Activated naive CD4-positive, alpha-beta T cell treated with anti-CD3 and anti-CD28 coated beads, Interleukin-2, amount 50 U/mL, for 24 hours (primary cell): ENCODE measurements at regions not wholly inside any gene's neighbourhood (a gene's known extent, or its start where the extent isn't known, plus 50 kb on each side); places are given as distances from the start of the nearest gene placed in this dataset.
"Not testable (repeated sequence)": the region's sequence is repeated elsewhere in the genome, so short reads cannot be mapped to it uniquely, and the experiment has no call there.

Source experiments
- H3K27ac Mint-ChIP-seq: one replicate; pipeline ENCODE4 v1.8.0; 2021; ENCODE audit warnings: mild to moderate bottlenecking, mixed read lengths
- H3K27me3 Mint-ChIP-seq: one replicate; pipeline ENCODE4 v1.8.0; 2021; ENCODE audit warnings: mixed read lengths
- H3K36me3 Mint-ChIP-seq: one replicate; pipeline ENCODE4 v1.8.0; 2021; ENCODE audit warnings: mixed read lengths
- H3K4me1 Mint-ChIP-seq: one replicate; pipeline ENCODE4 v1.8.0; 2021; ENCODE audit warnings: mixed read lengths
- H3K4me3 Mint-ChIP-seq: one replicate; pipeline ENCODE4 v1.8.0; 2021; ENCODE audit warnings: mild to moderate bottlenecking, mixed read lengths
- H3K9me3 Mint-ChIP-seq: one replicate; pipeline ENCODE4 v1.8.0; 2021; ENCODE audit warnings: mixed read lengths

GRCh38 chr10:94133239-94133638 is 139.5 kb downstream of the PLCE1 start:
- H3K36me3 Mint-ChIP-seq = no peaks in the 10 kb centered on the region
- peaks cover 2% of the 10 kb centered on the region for H3K27me3 Mint-ChIP-seq
- no peaks in the 10 kb centered on the region for H3K4me1 Mint-ChIP-seq
- H3K9me3 Mint-ChIP-seq = no peaks in the 10 kb centered on the region
- no peak overlapping the region for H3K27ac Mint-ChIP-seq
- no peak overlapping the region for H3K4me3 Mint-ChIP-seq

GRCh38 chr10:94137747-94138146 is 144.0 kb downstream of the PLCE1 start:
- no peaks in the 10 kb centered on the region for H3K9me3 Mint-ChIP-seq
- peaks cover 2% of the 10 kb centered on the region for H3K27me3 Mint-ChIP-seq
- no peak overlapping the region for H3K27ac Mint-ChIP-seq
- H3K36me3 Mint-ChIP-seq = no peaks in the 10 kb centered on the region
- H3K4me3 Mint-ChIP-seq = no peak overlapping the region
- no peaks in the 10 kb centered on the region for H3K4me1 Mint-ChIP-seq

DNA sequence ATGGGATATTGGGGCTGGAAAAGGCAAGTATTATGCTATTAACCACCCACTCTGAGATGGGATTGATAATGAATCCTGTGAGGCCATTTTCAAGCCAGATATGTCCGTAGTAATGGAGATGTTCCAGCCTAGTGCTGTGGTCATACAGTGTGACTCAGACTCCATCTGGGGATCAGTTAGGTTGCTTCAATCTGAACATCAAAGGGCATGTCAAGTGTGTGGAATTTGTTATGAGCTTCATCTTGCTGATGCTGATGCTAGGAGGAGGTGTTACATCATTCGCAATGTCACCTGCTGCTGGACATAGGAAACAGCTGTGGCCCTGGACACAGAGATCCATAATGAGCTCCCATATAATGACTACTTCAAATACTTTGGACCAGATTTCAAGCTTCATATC is 144.7 kb downstream of the PLCE1 start:
- Mint-ChIP-seq H3K27ac (no peak overlapping the region), H3K4me1 (no peaks in the 10 kb centered on the region), H3K9me3 (no peaks in the 10 kb centered on the region), H3K36me3 (no peaks in the 10 kb centered on the region), H3K27me3 (peaks cover 2% of the 10 kb centered on the region), H3K4me3 (no peak overlapping the region)

DNA sequence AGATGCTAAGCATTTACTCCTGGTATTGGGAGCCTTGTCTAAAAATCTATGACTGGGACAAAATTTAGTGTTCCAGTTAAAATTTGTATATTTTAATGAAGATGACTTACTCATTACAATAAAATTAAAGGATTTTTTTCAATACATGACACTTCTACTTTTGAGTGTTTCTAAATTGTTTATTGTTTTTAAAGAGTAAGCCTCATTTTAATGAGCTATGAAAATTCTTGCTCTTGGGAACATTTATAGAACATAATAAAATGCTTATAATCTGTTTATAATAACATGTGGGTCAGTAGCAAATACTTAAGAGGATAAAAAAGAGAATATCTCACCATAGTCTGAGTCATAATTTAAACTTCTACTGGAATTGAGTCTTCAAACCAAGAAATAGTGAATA is 149.5 kb downstream of the PLCE1 start:
- Mint-ChIP-seq H3K4me1 (no peaks in the 10 kb centered on the region), H3K9me3 (no peaks in the 10 kb centered on the region), H3K4me3 (no peak overlapping the region), H3K36me3 (no peaks in the 10 kb centered on the region), H3K27me3 (peaks cover 3% of the 10 kb centered on the region), H3K27ac (no peak overlapping the region)

DNA sequence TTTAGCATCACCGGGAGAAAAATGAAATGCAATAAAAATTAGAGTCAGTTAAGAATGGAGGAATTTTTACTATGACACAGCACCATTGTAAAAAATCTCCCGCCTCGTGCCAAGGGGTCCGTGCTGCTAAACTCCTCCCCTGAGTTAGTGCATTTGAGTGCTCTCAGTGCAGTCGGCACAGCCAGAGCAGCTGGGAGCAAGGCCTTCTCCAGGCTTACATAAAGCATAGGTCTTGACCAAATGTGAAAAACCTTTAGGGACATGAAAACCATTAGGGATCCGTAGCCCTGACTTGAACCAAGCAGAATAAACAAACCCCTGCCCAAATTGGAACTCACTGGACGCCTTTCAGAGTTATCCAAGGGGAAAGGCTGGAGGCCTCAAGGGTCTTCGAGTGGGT is 152.6 kb downstream of the PLCE1 start:
- no peaks in the 10 kb centered on the region for H3K9me3 Mint-ChIP-seq
- H3K27ac Mint-ChIP-seq = no peak overlapping the region
- peaks cover 4% of the 10 kb centered on the region for H3K27me3 Mint-ChIP-seq
- no peaks in the 10 kb centered on the region for H3K4me1 Mint-ChIP-seq
- no peaks in the 10 kb centered on the region for H3K36me3 Mint-ChIP-seq
- no peak overlapping the region for H3K4me3 Mint-ChIP-seq

- Mint-ChIP-seq H3K27ac (no peak overlapping the region), H3K36me3 (no peaks in the 10 kb centered on the region), H3K27me3 (peaks cover 6% of the 10 kb centered on the region), H3K9me3 (no peaks in the 10 kb centered on the region), H3K4me1 (no peaks in the 10 kb centered on the region), H3K4me3 (no peak overlapping the region)
These were observed 153.0 kb downstream of the PLCE1 start for GRCh38 chr10:94146746-94147145.

DNA sequence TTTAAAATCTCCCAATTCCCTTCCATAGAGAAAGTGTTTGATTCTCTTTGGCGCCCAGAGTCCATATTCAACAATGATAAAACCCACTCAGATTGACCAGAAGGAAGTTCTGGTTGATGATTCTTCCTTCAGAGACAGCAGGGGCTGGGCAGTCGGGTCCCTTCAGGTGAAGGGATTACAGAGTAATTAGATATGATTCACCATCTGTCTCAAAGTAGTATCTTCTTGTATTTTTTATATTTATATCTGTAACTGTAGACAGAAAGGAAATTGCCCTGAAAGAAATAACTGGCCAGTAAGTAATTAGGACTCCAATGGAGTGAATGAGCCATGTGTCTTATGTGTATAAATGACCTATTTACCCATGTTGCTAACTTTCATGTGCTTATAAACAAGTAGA is 156.0 kb downstream of the PLCE1 start:
- Mint-ChIP-seq H3K27me3 (peaks cover 4% of the 10 kb centered on the region), H3K4me3 (no peak overlapping the region), H3K4me1 (no peaks in the 10 kb centered on the region), H3K9me3 (no peaks in the 10 kb centered on the region), H3K27ac (no peak overlapping the region), H3K36me3 (no peaks in the 10 kb centered on the region)

DNA sequence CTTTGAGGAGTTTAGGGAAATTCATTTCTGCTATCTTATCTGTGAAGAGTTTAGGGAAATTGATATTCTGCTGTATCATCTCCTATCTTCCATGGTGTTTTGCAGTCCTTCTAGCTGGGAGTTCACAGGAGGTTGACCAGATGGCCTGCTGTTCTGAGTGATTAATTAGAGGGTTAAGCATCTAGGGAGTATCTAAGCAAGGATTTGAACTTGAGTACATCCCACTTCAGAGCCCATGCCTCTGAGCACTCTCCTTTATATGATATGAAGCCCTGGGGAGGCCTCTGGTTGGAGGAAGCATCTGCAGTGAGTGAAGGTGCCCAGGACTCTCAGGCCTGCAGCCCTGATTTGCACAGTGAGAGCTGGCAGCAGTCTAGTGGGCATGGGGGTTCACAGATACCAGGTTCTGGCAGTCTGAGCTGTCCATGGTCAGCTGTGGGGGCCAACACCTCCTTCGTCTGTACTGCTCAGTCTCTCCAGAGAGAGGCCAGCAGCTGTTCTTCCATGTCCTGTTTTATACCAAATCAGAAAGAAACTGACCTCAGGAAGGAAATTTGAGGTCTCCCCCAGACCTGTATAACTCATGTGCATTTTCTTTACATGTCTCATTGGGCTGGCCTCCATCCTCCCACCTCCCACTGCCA is 156.9 kb downstream of the PLCE1 start:
- Mint-ChIP-seq H3K27ac (no peak overlapping the region), H3K9me3 (peaks cover 3% of the 10 kb centered on the region), H3K4me1 (no peaks in the 10 kb centered on the region), H3K36me3 (no peaks in the 10 kb centered on the region), H3K27me3 (peaks cover 4% of the 10 kb centered on the region), H3K4me3 (no peak overlapping the region)

DNA sequence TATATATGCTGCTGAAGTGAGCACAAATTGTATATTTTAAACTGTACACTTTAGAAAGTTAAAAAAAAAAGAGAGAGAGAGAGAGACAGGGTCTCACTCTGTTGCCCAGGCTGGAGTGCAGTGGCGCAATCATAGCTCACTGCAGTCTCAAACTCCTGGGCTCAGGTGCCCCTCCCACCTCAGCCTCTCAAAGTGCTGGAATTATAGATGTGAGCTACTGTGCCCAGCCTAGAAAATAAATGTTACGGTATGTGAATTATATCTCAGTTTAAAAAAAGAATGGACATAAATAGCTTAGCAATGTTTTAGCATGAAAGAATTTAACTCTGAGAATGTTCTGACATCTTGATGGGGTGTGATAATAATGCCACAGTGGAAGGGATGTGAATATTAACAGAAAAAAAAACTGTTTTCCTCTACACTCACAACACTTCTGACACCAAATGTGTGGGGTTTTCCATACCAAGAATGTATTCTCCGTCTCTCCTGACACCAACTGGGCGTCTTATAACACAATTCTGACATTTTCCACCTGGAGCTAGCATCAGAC is 162.1 kb downstream of the PLCE1 start:
- peaks cover 3% of the 10 kb centered on the region for H3K27me3 Mint-ChIP-seq

DNA sequence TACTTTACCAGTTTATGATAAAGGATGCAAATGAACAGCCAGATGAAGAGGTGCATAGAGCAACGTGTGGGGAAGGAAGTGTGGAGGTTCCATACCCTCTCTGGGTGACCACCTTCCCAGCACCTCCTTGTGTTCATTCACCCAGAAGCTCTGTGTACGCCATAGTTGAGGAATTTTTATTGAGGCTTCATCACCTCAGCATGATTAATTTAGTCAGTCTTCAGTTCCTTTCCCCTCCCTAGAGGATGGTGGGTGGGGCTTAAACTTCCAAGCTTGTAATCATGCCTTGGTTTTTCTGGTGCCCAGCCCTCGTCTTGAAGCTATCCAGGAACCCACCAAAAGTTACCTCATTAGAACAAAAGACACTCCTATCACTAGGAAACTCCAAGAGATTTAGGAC is 162.7 kb downstream of the PLCE1 start:
- Mint-ChIP-seq H3K4me3 (no peak overlapping the region), H3K4me1 (no peaks in the 10 kb centered on the region), H3K36me3 (no peaks in the 10 kb centered on the region), H3K27me3 (no peaks in the 10 kb centered on the region), H3K9me3 (peaks cover 10% of the 10 kb centered on the region), H3K27ac (no peak overlapping the region)

More for the DNA sequence above, 162.1 kb downstream of the PLCE1 start:
- peaks cover 10% of the 10 kb centered on the region for H3K9me3 Mint-ChIP-seq
- no peaks in the 10 kb centered on the region for H3K4me1 Mint-ChIP-seq
- H3K27ac Mint-ChIP-seq = no peak overlapping the region
- no peak overlapping the region for H3K4me3 Mint-ChIP-seq
- no peaks in the 10 kb centered on the region for H3K36me3 Mint-ChIP-seq

DNA sequence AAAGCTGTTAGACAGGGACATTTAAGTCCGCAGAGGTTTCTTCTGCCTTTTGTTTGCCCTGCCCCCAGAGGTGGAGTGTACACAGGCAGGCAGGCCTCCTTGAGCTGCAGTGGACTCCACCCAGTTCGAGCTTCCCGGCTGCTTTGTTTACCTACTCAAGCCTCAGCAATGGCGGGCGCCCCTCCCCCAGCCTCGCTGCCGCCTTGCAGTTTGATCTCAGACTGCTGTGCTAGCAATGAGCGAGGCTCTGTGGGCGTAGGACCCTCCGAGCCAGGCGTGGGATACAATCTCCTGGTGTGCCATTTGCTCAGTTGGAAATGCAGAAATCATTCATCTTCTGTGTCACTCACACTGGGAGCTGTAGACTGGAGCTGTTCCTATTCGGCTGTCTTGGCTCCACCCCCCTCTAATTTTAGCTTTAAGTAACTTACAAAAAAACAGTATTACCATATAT is 171.5 kb downstream of the PLCE1 start:
- H3K4me3 Mint-ChIP-seq, H3K36me3 Mint-ChIP-seq, H3K4me1 Mint-ChIP-seq, H3K27me3 Mint-ChIP-seq, H3K9me3 Mint-ChIP-seq, H3K27ac Mint-ChIP-seq: not testable (repeated sequence)

GRCh38 chr10:94172332-94172731 is 178.6 kb downstream of the PLCE1 start:
- no peak overlapping the region for H3K27ac Mint-ChIP-seq
- no peaks in the 10 kb centered on the region for H3K36me3 Mint-ChIP-seq
- no peak overlapping the region for H3K4me3 Mint-ChIP-seq
- no peaks in the 10 kb centered on the region for H3K4me1 Mint-ChIP-seq
- no peaks in the 10 kb centered on the region for H3K9me3 Mint-ChIP-seq
- peaks cover 1% of the 10 kb centered on the region for H3K27me3 Mint-ChIP-seq

DNA sequence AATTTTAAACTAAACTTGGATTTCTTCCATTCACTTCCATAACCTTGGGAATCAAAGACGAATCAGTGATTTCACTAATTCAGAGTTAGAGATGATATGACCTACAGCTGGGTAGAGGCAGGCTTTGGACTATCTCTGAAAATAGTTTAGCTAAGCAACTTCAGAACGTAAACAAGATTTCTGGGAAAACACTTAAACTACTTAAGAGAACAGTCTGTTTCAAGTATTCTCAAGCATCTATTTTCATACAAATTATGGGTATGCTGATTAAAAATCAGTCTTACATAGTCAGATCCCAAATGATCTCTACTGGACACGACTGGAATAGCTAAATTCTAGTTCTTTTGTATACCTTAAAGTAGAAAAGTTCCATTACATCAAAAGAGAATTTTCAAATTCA is 179.9 kb downstream of the PLCE1 start:
- H3K4me1 Mint-ChIP-seq = no peaks in the 10 kb centered on the region
- H3K9me3 Mint-ChIP-seq = no peaks in the 10 kb centered on the region
- H3K27ac Mint-ChIP-seq = no peak overlapping the region
- peaks cover 1% of the 10 kb centered on the region for H3K27me3 Mint-ChIP-seq
- no peak overlapping the region for H3K4me3 Mint-ChIP-seq
- H3K36me3 Mint-ChIP-seq = no peaks in the 10 kb centered on the region

DNA sequence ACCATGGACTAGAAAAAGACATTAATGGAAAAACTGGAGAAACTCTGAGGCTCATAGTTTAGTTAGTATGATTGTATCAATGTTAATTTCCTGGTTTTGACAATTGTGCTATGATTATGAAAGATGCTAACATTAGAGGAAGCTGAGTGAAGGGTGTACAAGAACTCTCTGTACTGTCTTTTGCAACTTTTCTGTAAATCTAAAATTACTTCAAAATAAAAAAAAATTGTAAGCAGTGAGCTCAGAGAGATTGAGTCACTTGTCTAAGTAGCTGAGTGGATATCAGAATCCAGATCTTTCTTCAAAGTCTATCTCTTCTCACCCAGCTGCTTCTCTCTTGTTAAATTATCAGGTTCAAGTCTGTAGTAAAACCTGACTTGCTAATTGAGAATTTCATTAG is 181.1 kb downstream of the PLCE1 start:
- H3K9me3 Mint-ChIP-seq = no peaks in the 10 kb centered on the region
- no peaks in the 10 kb centered on the region for H3K36me3 Mint-ChIP-seq
- H3K4me1 Mint-ChIP-seq = no peaks in the 10 kb centered on the region
- H3K4me3 Mint-ChIP-seq = no peak overlapping the region
- no peak overlapping the region for H3K27ac Mint-ChIP-seq
- H3K27me3 Mint-ChIP-seq = no peaks in the 10 kb centered on the region

GRCh38 chr10:94178475-94179253 is 184.1 kb downstream of the NOC3L start:
- no peak overlapping the region for H3K27ac Mint-ChIP-seq
- H3K4me3 Mint-ChIP-seq = no peak overlapping the region
- H3K27me3 Mint-ChIP-seq = peaks cover 1% of the 10 kb centered on the region
- no peaks in the 10 kb centered on the region for H3K36me3 Mint-ChIP-seq
- H3K9me3 Mint-ChIP-seq = no peaks in the 10 kb centered on the region
- H3K4me1 Mint-ChIP-seq = no peaks in the 10 kb centered on the region

DNA sequence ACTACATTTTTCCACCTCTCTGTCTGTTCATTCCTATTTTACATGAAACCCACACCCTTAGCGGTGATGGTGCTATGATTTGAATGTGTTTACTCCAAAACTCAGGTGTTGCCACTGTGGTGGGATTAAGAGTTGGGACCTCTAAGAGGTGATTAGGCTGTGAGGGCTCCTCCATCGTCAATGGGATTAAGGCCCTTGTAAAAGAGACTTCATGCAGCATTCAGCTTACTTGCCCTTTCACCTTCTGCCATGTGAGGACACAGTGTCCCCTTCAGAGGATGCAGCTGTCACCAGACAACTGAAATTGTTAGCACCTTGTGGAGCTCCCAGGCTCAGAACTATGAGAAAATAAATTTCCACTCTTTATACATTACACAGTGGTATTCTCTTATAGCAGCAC is 182.2 kb downstream of the NOC3L start:
- Mint-ChIP-seq H3K4me1 (no peaks in the 10 kb centered on the region), H3K27ac (no peak overlapping the region), H3K4me3 (no peak overlapping the region), H3K36me3 (no peaks in the 10 kb centered on the region), H3K9me3 (no peaks in the 10 kb centered on the region), H3K27me3 (peaks cover 1% of the 10 kb centered on the region)
